ENCODE measurements at regions not wholly inside any gene's neighbourhood (a gene's known extent, or its start where the extent isn't known, plus 50 kb on each side); places are given as distances from the start of the nearest gene placed in this dataset.

GRCh38 chr11:134837887-134838232 is 425.8 kb upstream of the B3GAT1 start:
- no peak overlapping the region for H3K27ac ChIP-seq
- peaks cover 0 to 5% (median 0%) of the 10 kb centered on the region in 12 donors for H3K9me3 ChIP-seq
- H3K4me1 ChIP-seq = no peaks in the 10 kb centered on the region
- no peak overlapping the region for H3K4me3 ChIP-seq
- 64 to 77% (median 74%) methylated on average over 4 to 6 of the region's 6 CpGs for WGBS, 4 donors
- intact Hi-C loops (cut with DNase I) = no loop called here
- H3K27me3 ChIP-seq = peaks cover 0 to 30% (median 6%) of the 10 kb centered on the region in 9 donors
- TF ChIP-seq POLR2A (IDR thresholded peaks at IDR 0.05) (no peak), CTCF (IDR thresholded peaks at IDR 0.05) (no peak)
- no peaks in the 10 kb centered on the region for H3K36me3 ChIP-seq
- no peak for ATAC-seq
- no peak for DNase-seq

- WGBS, 4 donors = 63 to 76% (median 66%) methylated on average over 6 to 7 of the region's 7 CpGs
- Histone ChIP-seq H3K27ac (no peak overlapping the region), H3K9me3 (peaks cover 0 to 9% (median 0%) of the 10 kb centered on the region in 12 donors), H3K4me1 (no peaks in the 10 kb centered on the region), H3K4me3 (no peak overlapping the region), H3K27me3 (peaks cover 0 to 29% (median 6%) of the 10 kb centered on the region in 9 donors), H3K36me3 (no peaks in the 10 kb centered on the region)
- intact Hi-C loops (cut with DNase I) = no loop called here
- no peak for TF ChIP-seq POLR2A (IDR thresholded peaks at IDR 0.05)
- TF ChIP-seq CTCF (IDR thresholded peaks at IDR 0.05) = no peak
- ATAC-seq (no peak), DNase-seq (no peak)
Observed at GRCh38 chr11:134837166-134837886, 425.3 kb upstream of the B3GAT1 start.

GRCh38 chr11:134836561-134836960 is 424.5 kb upstream of the B3GAT1 start:
- no peak for TF ChIP-seq CTCF (IDR thresholded peaks at IDR 0.05)
- TF ChIP-seq POLR2A (IDR thresholded peaks at IDR 0.05) = no peak
- H3K9me3 ChIP-seq = peaks cover 0 to 9% (median 0%) of the 10 kb centered on the region in 12 donors
- H3K36me3 ChIP-seq = no peaks in the 10 kb centered on the region
- no peak for ATAC-seq
- no peak overlapping the region for H3K4me3 ChIP-seq
- DNase-seq = no peak
- no peak overlapping the region for H3K27ac ChIP-seq
- 55 to 77% (median 71%) methylated on average over 4 of the region's 4 CpGs for WGBS, 4 donors
- H3K27me3 ChIP-seq = peaks cover 0 to 21% (median 3%) of the 10 kb centered on the region in 9 donors
- no peaks in the 10 kb centered on the region for H3K4me1 ChIP-seq
- intact Hi-C loops (cut with DNase I) = no loop called here

- Histone ChIP-seq H3K4me3 (no peak overlapping the region), H3K9me3 (peaks cover 0 to 17% (median 0%) of the 10 kb centered on the region in 12 donors), H3K36me3 (no peaks in the 10 kb centered on the region), H3K27me3 (peaks cover 0 to 11% (median 0%) of the 10 kb centered on the region in 9 donors), H3K27ac (no peak overlapping the region), H3K4me1 (no peaks in the 10 kb centered on the region)
- WGBS, 4 donors = 73 to 79% (median 75%) methylated on average over 5 of the region's 5 CpGs
- intact Hi-C loops (cut with DNase I) = no loop called here
- no peak for DNase-seq
- no peak for ATAC-seq
- no peak for TF ChIP-seq POLR2A (IDR thresholded peaks at IDR 0.05)
- no peak for TF ChIP-seq CTCF (IDR thresholded peaks at IDR 0.05)
Observed at GRCh38 chr11:134835561-134835960, 423.5 kb upstream of the B3GAT1 start.

Measured in heart left ventricle (tissue), 16 donors.